GM21381 (cell line): ENCODE measurements at regions not wholly inside any gene's neighbourhood (a gene's known extent, or its start where the extent isn't known, plus 50 kb on each side); places are given as distances from the start of the nearest gene placed in this dataset.
A peak's percentile ranks its signal among the peaks of the same experiment; 100 is the strongest.
"Not testable (repeated sequence)": the region's sequence is repeated elsewhere in the genome, so short reads cannot be mapped to it uniquely, and the experiment has no call there.

Experiments used
- ATAC-seq: cut with Tn5 transposase; IDR thresholded peaks from one replicate; pipeline ENCODE4 v1.9.1; 2021; ENCODE audit warnings: mild to moderate bottlenecking, moderate library complexity; ENCODE audit not compliant: unreplicated experiment

- ATAC-seq: not testable (repeated sequence)
Observed at GRCh38 chr10:55537497-55537896, 736.5 kb upstream of the PCDH15 start.

- ATAC-seq: no peak
Observed at GRCh38 chr10:55519264-55519663, 718.2 kb upstream of the PCDH15 start.

GRCh38 chr10:55518416-55518815 lies 717.4 kb upstream of the PCDH15 start:
- ATAC-seq: not testable (repeated sequence)

DNA sequence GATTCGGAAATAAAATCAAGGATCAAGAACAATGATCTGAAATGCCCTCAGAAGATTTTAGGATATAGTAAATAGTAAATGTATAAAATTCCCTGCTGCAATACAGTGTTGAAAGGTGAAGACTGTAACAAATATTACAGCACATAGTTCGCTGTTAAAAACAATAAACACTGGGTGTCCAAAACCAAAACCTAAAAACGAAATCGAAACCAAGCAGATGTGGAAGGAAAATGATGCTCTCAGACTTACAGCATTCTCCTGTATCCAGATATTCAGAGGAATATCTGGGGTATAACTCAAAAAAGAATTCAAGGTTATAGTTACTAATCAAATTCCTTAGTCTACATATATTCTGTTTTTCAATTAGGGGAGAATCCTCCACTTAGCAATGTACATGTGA lies 708.1 kb upstream of the PCDH15 start:
- ATAC-seq: no peak

DNA sequence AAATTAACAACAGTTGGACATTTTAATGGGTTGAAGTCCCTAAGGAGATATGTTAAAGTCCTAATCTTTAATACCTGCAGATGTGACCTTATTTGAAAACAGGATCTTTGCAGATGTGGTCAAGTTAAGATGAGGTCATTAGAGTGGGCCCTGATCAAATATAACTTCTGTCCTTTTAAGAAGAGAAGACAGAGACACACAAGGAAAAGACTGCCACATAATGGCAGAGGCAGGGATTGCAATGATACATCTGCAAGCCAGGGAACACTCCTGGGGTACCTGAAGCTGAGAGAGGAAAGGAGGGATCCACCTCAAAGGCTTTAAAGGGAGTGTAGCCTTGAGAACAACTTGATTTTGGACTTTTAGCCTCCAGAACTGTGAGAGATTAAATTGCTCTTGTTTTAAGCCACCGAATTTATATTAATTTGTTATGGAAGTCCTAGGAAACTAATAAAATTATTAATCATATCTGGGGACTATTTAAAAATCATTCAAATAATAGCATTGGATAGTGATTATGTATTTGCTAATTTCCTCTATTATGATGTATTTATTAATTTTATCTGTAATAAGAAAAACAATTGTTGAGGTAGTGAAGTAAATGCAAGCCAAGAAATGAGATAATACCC lies 700.0 kb upstream of the PCDH15 start:
- peak; percentile 54 for ATAC-seq

- no peak for ATAC-seq
Observed at GRCh38 chr10:55497893-55498499, 697.0 kb upstream of the PCDH15 start.

DNA sequence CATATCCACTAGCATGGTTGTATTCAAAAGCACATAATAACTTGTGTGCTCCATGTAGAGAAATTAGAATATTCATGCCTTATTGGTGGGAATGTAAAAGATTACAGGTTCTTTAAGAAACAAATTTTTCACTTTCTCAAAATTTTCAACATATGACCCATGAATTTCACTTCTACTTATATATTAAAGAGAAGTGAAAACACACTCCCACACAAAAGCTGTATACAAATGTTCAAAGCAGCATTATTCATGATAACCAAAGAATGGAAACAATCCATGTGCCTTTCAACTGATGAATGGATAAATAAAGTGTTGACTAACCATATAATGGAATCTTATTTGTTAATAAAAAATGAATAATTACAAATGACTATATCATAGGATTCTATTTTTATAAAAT lies 694.5 kb upstream of the PCDH15 start:
- no peak for ATAC-seq

DNA sequence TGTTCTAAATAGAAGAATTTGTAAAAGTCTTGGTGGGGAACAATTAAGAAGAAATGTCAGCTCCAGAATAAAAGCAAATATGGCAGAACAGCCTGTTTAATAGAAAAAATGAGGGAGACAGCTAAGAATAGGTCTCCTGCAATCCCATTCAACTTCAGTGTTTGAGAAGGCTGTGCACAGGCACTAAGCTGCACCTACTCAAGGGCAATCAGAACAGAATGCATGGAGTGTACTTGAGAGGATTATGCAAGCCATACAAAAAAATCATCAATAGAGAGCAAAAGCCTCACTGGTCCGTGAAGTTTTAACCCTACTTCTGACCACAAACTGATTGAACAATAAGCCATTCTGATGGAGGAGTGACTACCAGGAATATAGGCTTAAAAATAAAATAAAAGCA lies 690.7 kb upstream of the PCDH15 start:
- no peak for ATAC-seq

- ATAC-seq: no peak
Observed at GRCh38 chr10:55485827-55486226, 684.8 kb upstream of the PCDH15 start.

GRCh38 chr10:55476129-55476528 lies 675.1 kb upstream of the PCDH15 start:
- no peak for ATAC-seq

DNA sequence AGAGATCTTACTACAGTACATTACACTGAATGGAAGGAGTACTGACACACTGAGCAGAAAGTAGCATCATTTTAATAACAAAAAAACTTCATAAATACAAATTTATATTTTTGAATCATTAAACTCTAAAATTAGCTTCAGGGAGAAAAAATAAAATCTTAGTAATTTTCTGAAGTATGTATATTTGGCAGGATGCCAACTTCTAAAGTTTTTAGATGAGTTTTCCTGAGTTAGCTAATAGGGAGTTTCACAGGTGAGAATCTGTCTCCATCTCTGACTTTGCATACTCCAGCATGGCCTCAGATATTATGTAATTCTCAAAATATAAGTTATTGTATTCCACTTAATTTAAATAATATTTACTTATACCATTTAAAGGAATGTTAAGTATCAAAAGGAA lies 673.2 kb upstream of the PCDH15 start:
- ATAC-seq: no peak

- ATAC-seq: no peak
Observed at GRCh38 chr10:55470840-55471239, 669.8 kb upstream of the PCDH15 start.

DNA sequence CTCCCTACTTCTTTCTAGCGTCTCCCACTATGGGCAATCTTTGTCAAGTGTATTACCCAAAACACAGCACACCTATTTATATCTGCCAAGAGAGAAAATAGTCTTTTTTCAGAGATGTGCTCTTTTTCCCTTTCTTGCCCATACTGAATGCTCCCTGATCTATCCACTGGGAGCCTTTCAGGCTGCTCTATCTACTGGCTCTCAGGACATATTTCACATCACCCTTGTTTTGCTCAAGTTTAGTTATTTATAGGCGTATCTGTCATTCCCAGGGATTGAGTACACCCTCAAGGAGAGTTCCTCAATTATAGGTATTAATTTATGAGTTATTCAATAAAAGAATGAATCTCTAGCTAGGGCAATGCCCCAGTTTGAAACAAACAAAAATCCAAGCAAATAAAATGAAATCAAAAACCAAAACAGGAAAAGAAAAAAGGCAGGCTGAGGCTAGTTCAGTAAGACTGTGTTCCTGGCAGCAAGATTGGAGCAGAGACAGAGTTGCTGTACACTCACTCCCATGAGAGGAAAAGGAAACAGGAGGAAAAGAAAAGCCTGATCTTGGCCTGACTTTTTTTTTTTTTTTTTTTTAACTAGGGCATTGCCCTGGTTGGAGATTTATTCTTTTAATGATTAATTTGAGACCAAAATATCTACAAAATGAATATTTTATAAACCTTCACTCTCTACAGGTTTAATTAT lies 665.9 kb upstream of the PCDH15 start:
- no peak for ATAC-seq

- no peak for ATAC-seq
Observed at GRCh38 chr10:55464083-55464482, 663.1 kb upstream of the PCDH15 start.

GRCh38 chr10:55460008-55460407 lies 659.0 kb upstream of the PCDH15 start:
- ATAC-seq: no peak

DNA sequence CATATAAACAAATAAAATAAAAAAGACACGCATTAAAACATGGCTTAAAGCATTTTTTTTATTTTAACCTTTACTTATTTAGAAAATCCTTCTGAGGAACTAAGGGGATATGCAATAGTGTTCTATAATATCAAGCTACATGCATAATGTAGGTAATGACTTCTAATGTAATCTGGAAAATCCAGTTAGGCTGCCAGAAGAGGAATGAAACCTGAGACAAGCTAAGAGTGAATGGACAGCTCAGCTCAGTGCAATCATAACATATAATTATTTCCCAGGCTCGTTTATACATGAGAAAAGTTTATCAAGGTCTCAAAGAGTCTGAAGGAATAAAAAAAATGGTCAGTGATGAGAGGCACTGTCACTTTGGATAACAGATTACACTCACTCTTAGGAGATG lies 649.0 kb upstream of the PCDH15 start:
- ATAC-seq: no peak

DNA sequence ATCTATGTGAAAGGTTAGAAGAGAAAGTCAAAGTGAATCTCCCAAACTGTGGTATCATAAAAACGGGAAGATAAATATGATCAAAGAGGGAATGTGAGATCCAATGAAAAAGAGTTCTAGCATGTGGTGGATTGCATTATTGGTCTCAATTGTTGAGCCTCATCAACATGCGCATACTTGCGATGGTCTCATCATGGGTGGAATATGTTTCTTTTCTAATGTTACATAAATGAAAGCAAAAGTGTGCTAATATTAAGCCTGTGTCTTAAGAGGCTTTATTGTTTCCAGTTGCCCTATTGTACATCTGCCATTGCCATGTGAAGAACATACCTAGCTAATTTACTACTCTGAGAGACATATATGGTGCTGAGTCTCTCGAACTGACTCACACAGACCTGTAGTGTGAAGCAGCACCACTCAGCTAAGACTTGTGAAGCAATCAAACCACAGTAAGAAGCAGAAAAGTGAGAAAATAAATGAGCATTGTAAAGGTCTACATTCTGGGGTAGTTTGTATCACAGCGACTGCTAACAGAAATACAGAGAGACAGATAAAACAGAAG lies 645.5 kb upstream of the PCDH15 start:
- ATAC-seq: no peak

GRCh38 chr10:55441777-55442176 lies 640.7 kb upstream of the PCDH15 start:
- ATAC-seq: no peak

- ATAC-seq: no peak
Observed at GRCh38 chr10:55426138-55426537, 625.1 kb upstream of the PCDH15 start.

GRCh38 chr10:55410415-55410885 lies 609.4 kb upstream of the PCDH15 start:
- ATAC-seq: no peak

DNA sequence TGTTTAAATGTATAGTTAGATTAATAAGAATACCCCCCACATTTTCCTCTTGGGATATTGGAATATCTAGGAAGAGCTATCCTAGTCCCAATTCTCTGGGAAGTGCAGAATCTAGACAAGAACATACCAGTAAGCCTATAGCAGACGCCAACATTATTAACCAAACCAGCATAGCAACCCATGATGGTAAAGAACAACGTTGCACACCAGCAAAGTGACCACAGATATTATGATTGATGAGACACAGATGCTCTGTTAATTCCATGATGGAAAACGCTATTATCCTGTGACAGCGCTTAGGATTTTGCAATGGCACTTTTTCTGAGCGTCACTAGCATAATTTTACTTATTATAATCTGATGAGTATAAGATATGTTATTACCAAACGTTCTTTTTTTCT lies 603.1 kb upstream of the PCDH15 start:
- ATAC-seq: no peak
